GM18507 (cell line): ENCODE measurements at regions not wholly inside any gene's neighbourhood (a gene's known extent, or its start where the extent isn't known, plus 50 kb on each side); places are given as distances from the start of the nearest gene placed in this dataset.

ENCODE experiments used
- DNase-seq: peaks from one replicate; pipeline ENCODE4 v3.0.0; 2011; ENCODE audit warnings: low read depth; ENCODE audit not compliant: insufficient read length; ENCODE audit errors: extremely low spot score
- FAIRE-seq: peaks from 2 replicates; lab custom pipeline; 2011; peaks lifted over from hg19 to GRCh38; lab: Jason Lieb, UNC

- FAIRE-seq (no peak), DNase-seq (no peak)
Observed at GRCh38 chr4:11894977-11895376, 466.3 kb upstream of the HS3ST1 start.

- DNase-seq = no peak
- FAIRE-seq = no peak
Observed at GRCh38 chr4:11894221-11894620, 465.5 kb upstream of the HS3ST1 start.

GRCh38 chr4:11889099-11889498 is 460.4 kb upstream of the HS3ST1 start:
- FAIRE-seq (no peak), DNase-seq (no peak)

GRCh38 chr4:11881947-11882346 is 453.3 kb upstream of the HS3ST1 start:
- no peak for FAIRE-seq
- DNase-seq = no peak

- DNase-seq (no peak), FAIRE-seq (no peak)
Observed at GRCh38 chr4:11881364-11881763, 452.7 kb upstream of the HS3ST1 start.

- FAIRE-seq (no peak), DNase-seq (no peak)
Observed at GRCh38 chr4:11878241-11878640, 449.5 kb upstream of the HS3ST1 start.

- DNase-seq (no peak), FAIRE-seq (no peak)
Observed at GRCh38 chr4:11876104-11876503, 447.4 kb upstream of the HS3ST1 start.

- FAIRE-seq (no peak), DNase-seq (no peak)
Observed at GRCh38 chr4:11869191-11869870, 440.6 kb upstream of the HS3ST1 start.

GRCh38 chr4:11866391-11866790 is 437.7 kb upstream of the HS3ST1 start:
- FAIRE-seq (no peak), DNase-seq (no peak)

- DNase-seq (no peak), FAIRE-seq (no peak)
Observed at GRCh38 chr4:11860996-11861395, 432.3 kb upstream of the HS3ST1 start.

- DNase-seq (no peak), FAIRE-seq (no peak)
Observed at GRCh38 chr4:11857881-11858280, 429.2 kb upstream of the HS3ST1 start.

GRCh38 chr4:11847167-11847566 is 418.5 kb upstream of the HS3ST1 start:
- FAIRE-seq (no peak), DNase-seq (no peak)

GRCh38 chr4:11843927-11844326 is 415.2 kb upstream of the HS3ST1 start:
- no peak for FAIRE-seq

GRCh38 chr4:11843340-11843739 is 414.6 kb upstream of the HS3ST1 start:
- FAIRE-seq = no peak

More at GRCh38 chr4:11843927-11844326, 415.2 kb upstream of the HS3ST1 start:
- DNase-seq = no peak

GRCh38 chr4:11842620-11843263 is 414.0 kb upstream of the HS3ST1 start:
- FAIRE-seq = no peak
- no peak for DNase-seq

More at GRCh38 chr4:11843340-11843739, 414.6 kb upstream of the HS3ST1 start:
- DNase-seq = no peak

GRCh38 chr4:11839889-11840288 is 411.2 kb upstream of the HS3ST1 start:
- DNase-seq (no peak), FAIRE-seq (no peak)

GRCh38 chr4:11831739-11832138 is 403.0 kb upstream of the HS3ST1 start:
- DNase-seq (no peak), FAIRE-seq (no peak)

GRCh38 chr4:11824566-11824965 is 395.9 kb upstream of the HS3ST1 start:
- FAIRE-seq = no peak
- no peak for DNase-seq

- FAIRE-seq (no peak), DNase-seq (no peak)
Observed at GRCh38 chr4:11821772-11822430, 393.2 kb upstream of the HS3ST1 start.

GRCh38 chr4:11817088-11817487 is 388.4 kb upstream of the HS3ST1 start:
- FAIRE-seq = no peak

GRCh38 chr4:11814758-11815157 is 386.1 kb upstream of the HS3ST1 start:
- FAIRE-seq (no peak), DNase-seq (no peak)

More at GRCh38 chr4:11817088-11817487, 388.4 kb upstream of the HS3ST1 start:
- no peak for DNase-seq
